Sigmoid colon (tissue), 6 donors: ENCODE measurements at regions not wholly inside any gene's neighbourhood (a gene's known extent, or its start where the extent isn't known, plus 50 kb on each side); places are given as distances from the start of the nearest gene placed in this dataset.

Source experiments
- DNase-seq: peaks from one replicate; pipeline ENCODE4 v3.0.0-alpha.2; 2019
- H3K27ac ChIP-seq, 4 donors: fragments of 200-600 bp; sonication (generic); one replicate each; pipeline ENCODE4 v1.5.1; 2016 to 2019; ENCODE audit warnings: mild to moderate bottlenecking in 1 of 4
- H3K27me3 ChIP-seq, 3 donors: fragments of 200-600 bp; sonication (generic); one replicate each; pipeline ENCODE4 v1.5.1; 2019; ENCODE audit warnings: mild to moderate bottlenecking in 1 of 3
- H3K36me3 ChIP-seq, 4 donors: fragments of 200-600 bp; sonication (generic); one replicate each; pipeline ENCODE4 v1.5.1; 2016 to 2019
- H3K4me1 ChIP-seq, 4 donors: fragments of 200-600 bp; sonication (generic); one replicate each; pipeline ENCODE4 v1.5.1; 2017 to 2019
- H3K4me3 ChIP-seq, 4 donors: fragments of 200-600 bp; sonication (generic); one replicate each; pipeline ENCODE4 v1.5.1; 2017 to 2019; ENCODE audit warnings: mild to moderate bottlenecking in 2 of 4, moderate library complexity in 1 of 4
- H3K9me3 ChIP-seq, 4 donors: fragments of 200-600 bp in 3 of 4; sonication (generic) in 3 of 4; one replicate each; pipeline versions ENCODE4 v1.5.1 to v1.6.1; 2013 to 2019
- CTCF ChIP-seq, 4 experiments: fragments of 450-650 bp in 3 of 4; fragments of 200-600 bp in 1 of 4; IDR thresholded peaks; one replicate each; pipeline ENCODE4 v1.5.1; 2016 to 2019; ENCODE audit warnings: antibody characterized with exemption in 4 of 4, mild to moderate bottlenecking in 3 of 4, moderate library complexity in 2 of 4
- EP300 ChIP-seq, 4 donors: sonication (generic); formaldehyde crosslinking; IDR thresholded peaks; one replicate each; pipeline ENCODE4 v1.6.1; 2017; ENCODE audit warnings: antibody characterized with exemption in 4 of 4
- POLR2A ChIP-seq, 2 donors: fragments of 450-650 bp; IDR thresholded peaks; one replicate each; pipeline ENCODE4 v1.6.1; 2016; ENCODE audit warnings: antibody characterized with exemption in 2 of 2, mild to moderate bottlenecking in 2 of 2, moderate library complexity in 2 of 2
- POLR2AphosphoS5 ChIP-seq, 4 donors: sonication (generic); formaldehyde crosslinking; IDR thresholded peaks; one replicate each; pipeline ENCODE4 v1.6.1; 2017; ENCODE audit warnings: antibody characterized with exemption in 4 of 4
- WGBS, 2 donors: extraction: QIAGEN DNeasy Blood & Tissue Kit; methylation state at CpG; one replicate each; pipeline ENCODE4 v1.1.7; 2013; 5-methylcytosine and 5-hydroxymethylcytosine counted together
- intact Hi-C: fragments of 100-400 bp; cut with DNase I; formaldehyde crosslinking; loops from one replicate; pipeline ENCODE4 v1.15.1; 2023
- donor health status: healthy with polysubstance abuse.
- donor health status: healthy.

- Histone ChIP-seq H3K4me1 (peaks cover 0 to 6% (median 5%) of the 10 kb centered on the region in 4 donors), H3K4me3 (no peak overlapping the region), H3K36me3 (no peaks in the 10 kb centered on the region), H3K27me3 (no peaks in the 10 kb centered on the region), H3K27ac (no peak overlapping the region), H3K9me3 (peaks cover 0 to 2% (median 0%) of the 10 kb centered on the region in 4 donors)
- no peak for DNase-seq
- TF ChIP-seq POLR2A (IDR thresholded peaks at IDR 0.05), result no peak
- TF ChIP-seq EP300 (IDR thresholded peaks at IDR 0.05), result no peak
- WGBS, 2 donors, result 82 to 87% methylated on average over 2 of the region's 2 CpGs
- intact Hi-C loops, result no loop called here
Measured at GRCh38 chr15:47434596-47434995, 282.7 kb upstream of the SEMA6D start.

GRCh38 chr15:47437491-47437890 lies 279.8 kb upstream of the SEMA6D start:
- TF ChIP-seq POLR2A (IDR thresholded peaks at IDR 0.05), result no peak
- no peak for TF ChIP-seq POLR2AphosphoS5 (IDR thresholded peaks at IDR 0.05)
- no peak for TF ChIP-seq EP300 (IDR thresholded peaks at IDR 0.05)
- TF ChIP-seq CTCF (IDR thresholded peaks at IDR 0.05), result no peak
- no peak for DNase-seq
- intact Hi-C loops, result no loop called here
- Histone ChIP-seq H3K27ac (no peak overlapping the region), H3K36me3 (no peaks in the 10 kb centered on the region), H3K27me3 (no peaks in the 10 kb centered on the region), H3K9me3 (peaks cover 0 to 2% (median 0%) of the 10 kb centered on the region in 4 donors), H3K4me1 (peaks cover 0 to 23% (median 17%) of the 10 kb centered on the region in 4 donors), H3K4me3 (no peak overlapping the region)

- no peak for DNase-seq
- Histone ChIP-seq H3K27me3 (no peaks in the 10 kb centered on the region), H3K4me1 (peaks cover 0 to 23% (median 17%) of the 10 kb centered on the region in 4 donors), H3K4me3 (no peak overlapping the region), H3K27ac (peak overlapping the region in 3 of 4 donors; percentile 25 to 54 (median 52)), H3K9me3 (no peaks in the 10 kb centered on the region), H3K36me3 (no peaks in the 10 kb centered on the region)
- TF ChIP-seq POLR2A (IDR thresholded peaks at IDR 0.05), result no peak
- peak in 2 of 4 donors; percentile 30 to 35 for TF ChIP-seq POLR2AphosphoS5 (IDR thresholded peaks at IDR 0.05)
- 70 to 78% methylated on average over 5 of the region's 5 CpGs for WGBS, 2 donors
- intact Hi-C loops, result no loop called here
Measured at GRCh38 chr15:47439146-47440111, 277.9 kb upstream of the SEMA6D start.

- Histone ChIP-seq H3K4me1 (peaks cover 0 to 23% (median 17%) of the 10 kb centered on the region in 4 donors), H3K27me3 (no peaks in the 10 kb centered on the region), H3K27ac (no peak overlapping the region), H3K36me3 (no peaks in the 10 kb centered on the region), H3K9me3 (no peaks in the 10 kb centered on the region), H3K4me3 (no peak overlapping the region)
- intact Hi-C loops, result no loop called here
- no peak for DNase-seq
- no peak for TF ChIP-seq POLR2AphosphoS5 (IDR thresholded peaks at IDR 0.05)
- no peak for TF ChIP-seq CTCF (IDR thresholded peaks at IDR 0.05)
- no peak for TF ChIP-seq POLR2A (IDR thresholded peaks at IDR 0.05)
- TF ChIP-seq EP300 (IDR thresholded peaks at IDR 0.05), result no peak
- WGBS, 2 donors, result 67 to 71% methylated on average over 1 of the region's 1 CpG
Measured at GRCh38 chr15:47442371-47442770, 274.9 kb upstream of the SEMA6D start.

- Histone ChIP-seq H3K4me3 (no peak overlapping the region), H3K4me1 (peaks cover 0 to 23% (median 17%) of the 10 kb centered on the region in 4 donors), H3K27me3 (no peaks in the 10 kb centered on the region), H3K9me3 (no peaks in the 10 kb centered on the region), H3K27ac (no peak overlapping the region), H3K36me3 (no peaks in the 10 kb centered on the region)
- DNase-seq, result no peak
- TF ChIP-seq EP300 (IDR thresholded peaks at IDR 0.05) (no peak), POLR2AphosphoS5 (IDR thresholded peaks at IDR 0.05) (no peak), CTCF (IDR thresholded peaks at IDR 0.05) (no peak), POLR2A (IDR thresholded peaks at IDR 0.05) (no peak)
- 73 to 80% methylated on average over 2 of the region's 2 CpGs for WGBS, 2 donors
- intact Hi-C loops, result no loop called here
Measured at GRCh38 chr15:47443839-47444238, 273.5 kb upstream of the SEMA6D start.
